Left lung (tissue), 4 donors: ENCODE measurements at regions not wholly inside any gene's neighbourhood (a gene's known extent, or its start where the extent isn't known, plus 50 kb on each side); places are given as distances from the start of the nearest gene placed in this dataset.

Experiments
- ATAC-seq: fragments of 200-7000 bp; cut with Tn5 transposase; one replicate; pipeline ENCODE4 v1.9.1; 2020; ENCODE audit warnings: moderate library complexity
- DNase-seq, 4 donors: peaks; one replicate each; pipeline ENCODE4 v3.0.0-alpha.2; 2013 to 2020
- H3K27ac ChIP-seq, 2 donors: fragments of 200-600 bp; sonication (generic) in 1 of 2; one replicate each; pipeline versions ENCODE4 v1.5.0 to v1.8.0; 2020 to 2021
- H3K27me3 ChIP-seq, 2 donors: fragments of 200-600 bp; sonication (generic) in 1 of 2; one replicate each; pipeline versions ENCODE4 v1.5.0 to v1.8.0; 2020 to 2021
- H3K36me3 ChIP-seq, 2 donors: fragments of 200-600 bp; sonication (generic) in 1 of 2; one replicate each; pipeline versions ENCODE4 v1.5.0 to v1.8.0; 2020 to 2021
- H3K4me1 ChIP-seq, 2 donors: fragments of 200-600 bp; one replicate each; pipeline ENCODE4 v1.8.0; 2021
- H3K4me3 ChIP-seq, 2 donors: fragments of 200-600 bp; sonication (generic) in 1 of 2; one replicate each; pipeline versions ENCODE4 v1.5.0 to v1.8.0; 2020 to 2021; ENCODE audit warnings: mild to moderate bottlenecking in 1 of 2
- H3K9me3 ChIP-seq, 2 donors: fragments of 200-600 bp; sonication (generic) in 1 of 2; one replicate each; pipeline versions ENCODE4 v1.5.0 to v1.8.0; 2020 to 2021
- CTCF ChIP-seq, 2 donors: fragments of 200-600 bp; sonication (generic) in 1 of 2; IDR thresholded peaks; one replicate each; pipeline versions ENCODE4 v1.5.0 to v1.8.0; 2021; ENCODE audit warnings: antibody characterized with exemption in 2 of 2
- intact Hi-C, 2 donors: fragments of 100-400 bp; cut with DNase I; formaldehyde crosslinking; loops; one replicate each; pipeline versions ENCODE4 v1.11.2 to v1.14.2; 2022
- donor health status: DM: no; HTN: yes; CAD: no.
- donor health status: DM: no; HTN: no; CAD: no.

DNA sequence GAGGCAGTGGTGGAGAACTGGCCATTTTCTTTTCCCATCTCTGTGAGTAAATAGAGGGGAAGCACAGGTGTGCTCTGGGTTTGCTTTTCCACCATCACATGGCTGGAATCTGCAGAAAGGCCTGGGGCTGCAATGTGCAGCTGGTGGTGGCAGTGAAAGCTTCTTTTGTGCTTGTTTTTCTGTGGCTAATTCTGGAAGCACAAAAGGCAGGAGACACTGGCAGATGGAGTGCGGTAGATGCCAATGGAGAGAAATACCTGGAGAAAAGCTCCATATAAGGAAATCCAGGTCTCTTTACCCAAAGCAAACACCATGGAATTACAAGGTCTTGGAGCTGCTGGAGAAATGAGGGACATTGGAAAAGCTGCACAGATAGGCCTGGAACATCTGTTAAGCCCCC lies 146.9 kb downstream of the HAPSTR1 start:
- H3K4me1 ChIP-seq, result no peaks in the 10 kb centered on the region
- DNase-seq (no peak), ATAC-seq (no peak)
- H3K27ac ChIP-seq, result no peak overlapping the region
- no peak for TF ChIP-seq CTCF (IDR thresholded peaks at IDR 0.05)
- intact Hi-C loops, result no loop called here
- H3K4me3 ChIP-seq, result no peak overlapping the region
- peaks cover 0 to 12% of the 10 kb centered on the region in 2 donors for H3K9me3 ChIP-seq
- no peaks in the 10 kb centered on the region for H3K27me3 ChIP-seq
- H3K36me3 ChIP-seq, result no peaks in the 10 kb centered on the region

DNA sequence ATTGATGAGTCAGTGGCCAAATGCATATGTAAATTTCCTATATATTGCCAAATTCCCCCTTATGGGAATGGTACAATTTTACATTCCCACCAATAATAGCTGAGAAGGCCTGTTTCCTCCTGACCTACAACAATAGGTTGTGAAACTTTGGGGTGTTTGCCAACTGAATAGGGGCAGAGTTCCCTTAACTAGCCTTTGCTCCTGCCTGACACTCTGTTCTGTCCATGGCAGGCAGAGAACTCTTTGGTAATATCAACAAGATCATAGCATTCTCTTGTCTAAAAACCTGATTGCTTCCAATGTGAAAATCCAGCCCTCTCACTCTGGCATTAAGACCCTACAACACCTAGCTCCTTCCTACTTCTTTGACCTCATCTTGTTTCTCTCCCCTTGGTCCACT lies 149.7 kb downstream of the HAPSTR1 start:
- no peaks in the 10 kb centered on the region for H3K36me3 ChIP-seq
- no peaks in the 10 kb centered on the region for H3K4me1 ChIP-seq
- no peak for DNase-seq
- H3K27me3 ChIP-seq, result no peaks in the 10 kb centered on the region
- H3K4me3 ChIP-seq, result no peak overlapping the region
- no peak overlapping the region for H3K27ac ChIP-seq
- intact Hi-C loops, result no loop called here
- H3K9me3 ChIP-seq, result peaks cover 0 to 12% of the 10 kb centered on the region in 2 donors
- TF ChIP-seq CTCF (IDR thresholded peaks at IDR 0.05), result no peak
- ATAC-seq, result no peak

- H3K36me3 ChIP-seq, result no peaks in the 10 kb centered on the region
- H3K27ac ChIP-seq, result no peak overlapping the region
- no peak for TF ChIP-seq CTCF (IDR thresholded peaks at IDR 0.05)
- H3K27me3 ChIP-seq, result no peaks in the 10 kb centered on the region
- H3K9me3 ChIP-seq, result no peaks in the 10 kb centered on the region
- intact Hi-C loops, result no loop called here
- no peak for DNase-seq
- no peak overlapping the region for H3K4me3 ChIP-seq
- no peak for ATAC-seq
- no peaks in the 10 kb centered on the region for H3K4me1 ChIP-seq
These were observed 156.7 kb downstream of the HAPSTR1 start for GRCh38 chr16:9248162-9248561.

DNA sequence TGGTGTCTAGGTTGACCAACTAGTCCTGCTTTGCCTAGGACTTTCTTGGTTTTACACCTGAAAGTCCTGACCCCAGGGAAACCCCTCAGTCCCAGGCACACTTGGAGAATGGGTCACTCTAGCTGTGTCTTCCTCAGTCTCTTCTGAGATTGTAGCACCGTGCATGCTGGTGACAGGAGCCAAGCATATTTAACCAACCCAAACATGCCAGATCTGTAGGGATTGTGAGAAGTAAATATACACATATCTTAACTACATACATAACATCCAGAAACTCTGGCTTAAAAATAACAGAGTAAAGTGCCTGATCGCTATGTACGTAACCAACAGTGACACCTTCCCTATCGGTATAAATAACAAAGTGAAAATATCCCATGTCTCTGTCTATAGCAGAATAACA lies 158.1 kb downstream of the HAPSTR1 start:
- Histone ChIP-seq H3K27me3 (peaks cover 0 to 7% of the 10 kb centered on the region in 2 donors), H3K4me3 (no peak overlapping the region), H3K36me3 (no peaks in the 10 kb centered on the region), H3K9me3 (no peaks in the 10 kb centered on the region), H3K27ac (no peak overlapping the region), H3K4me1 (no peaks in the 10 kb centered on the region)
- ATAC-seq (no peak), DNase-seq (no peak)
- intact Hi-C loops, result no loop called here
- TF ChIP-seq CTCF (IDR thresholded peaks at IDR 0.05), result no peak

DNA sequence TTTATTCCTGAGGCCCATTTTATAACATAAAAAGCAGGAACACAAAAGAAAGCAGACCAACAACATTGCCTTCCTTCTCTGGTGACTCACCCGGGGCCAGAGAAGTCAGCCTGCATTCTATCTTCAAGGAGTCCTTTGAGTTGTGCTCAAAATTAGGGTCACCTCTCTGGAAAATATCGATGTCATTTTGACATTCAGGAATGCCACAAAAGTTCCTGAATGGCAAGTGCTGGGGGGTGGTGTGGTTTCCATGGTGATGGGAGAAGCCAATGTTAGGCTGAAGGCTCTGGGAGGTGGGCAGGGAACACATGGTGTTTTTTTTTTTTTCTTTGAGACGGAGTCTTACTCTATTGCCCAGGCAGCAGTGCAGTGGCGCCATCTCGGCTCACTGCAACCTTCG lies 159.6 kb downstream of the HAPSTR1 start:
- ATAC-seq (no peak), DNase-seq (no peak)
- intact Hi-C loops, result no loop called here
- Histone ChIP-seq H3K9me3 (no peaks in the 10 kb centered on the region), H3K36me3 (no peaks in the 10 kb centered on the region), H3K4me1 (no peaks in the 10 kb centered on the region), H3K4me3 (no peak overlapping the region), H3K27ac (no peak overlapping the region), H3K27me3 (peaks cover 0 to 8% of the 10 kb centered on the region in 2 donors)
- no peak for TF ChIP-seq CTCF (IDR thresholded peaks at IDR 0.05)
